ENCODE measurements at regions not wholly inside any gene's neighbourhood (a gene's known extent, or its start where the extent isn't known, plus 50 kb on each side); places are given as distances from the start of the nearest gene placed in this dataset.

- DNase-seq = no peak
- Histone ChIP-seq H3K27me3 (no peaks in the 10 kb centered on the region), H3K4me1 (no peaks in the 10 kb centered on the region), H3K36me3 (no peaks in the 10 kb centered on the region), H3K9me3 (no peaks in the 10 kb centered on the region), H3K27ac (no peak overlapping the region), H3K4me3 (replicated peaks in 1 of 3) (no peak overlapping the region)
- intact Hi-C loops (cut with DNase I) = no loop called here
- 89% methylated on average over 3 to 4 of the region's 4 CpGs for WGBS, 2 donors
- TF ChIP-seq POLR2A (IDR thresholded peaks at IDR 0.05) = no peak
- TF ChIP-seq CTCF (IDR thresholded peaks at IDR 0.05) = no peak
These were observed 133.7 kb upstream of the EDIL3 start for GRCh38 chr5:84518370-84518769.

GRCh38 chr5:84506625-84507024 is 121.9 kb upstream of the EDIL3 start:
- Histone ChIP-seq H3K4me1 (no peaks in the 10 kb centered on the region), H3K27ac (no peak overlapping the region)

GRCh38 chr5:84494453-84494852 is 109.8 kb upstream of the EDIL3 start:
- no peaks in the 10 kb centered on the region for H3K4me1 ChIP-seq
- no peak overlapping the region for H3K27ac ChIP-seq
- H3K27me3 ChIP-seq = no peaks in the 10 kb centered on the region
- no peak for DNase-seq
- H3K36me3 ChIP-seq = no peaks in the 10 kb centered on the region
- TF ChIP-seq POLR2A (IDR thresholded peaks at IDR 0.05) = no peak
- TF ChIP-seq CTCF (IDR thresholded peaks at IDR 0.05) = no peak
- H3K4me3 ChIP-seq (replicated peaks in 1 of 3) = no peak overlapping the region
- no peaks in the 10 kb centered on the region for H3K9me3 ChIP-seq
- intact Hi-C loops (cut with DNase I) = no loop called here

More at GRCh38 chr5:84506625-84507024, 121.9 kb upstream of the EDIL3 start:
- no peaks in the 10 kb centered on the region for H3K27me3 ChIP-seq
- intact Hi-C loops (cut with DNase I) = no loop called here
- no peaks in the 10 kb centered on the region for H3K9me3 ChIP-seq
- no peaks in the 10 kb centered on the region for H3K36me3 ChIP-seq
- DNase-seq = no peak
- H3K4me3 ChIP-seq (replicated peaks in 1 of 3) = no peak overlapping the region
- no peak for TF ChIP-seq CTCF (IDR thresholded peaks at IDR 0.05)
- no peak for TF ChIP-seq POLR2A (IDR thresholded peaks at IDR 0.05)

GRCh38 chr5:84487963-84488362 is 103.3 kb upstream of the EDIL3 start:
- Histone ChIP-seq H3K4me1 (no peaks in the 10 kb centered on the region), H3K4me3 (replicated peaks in 1 of 3) (no peak overlapping the region), H3K36me3 (no peaks in the 10 kb centered on the region), H3K9me3 (no peaks in the 10 kb centered on the region), H3K27ac (no peak overlapping the region), H3K27me3 (no peaks in the 10 kb centered on the region)
- TF ChIP-seq CTCF (IDR thresholded peaks at IDR 0.05) (no peak), POLR2A (IDR thresholded peaks at IDR 0.05) (no peak)
- intact Hi-C loops (cut with DNase I) = no loop called here
- no peak for DNase-seq

GRCh38 chr5:84480873-84481637 is 96.4 kb upstream of the EDIL3 start:
- intact Hi-C loops (cut with DNase I) = no loop called here
- no peak overlapping the region for H3K4me3 ChIP-seq (replicated peaks in 1 of 3)

More at GRCh38 chr5:84480873-84481637, 96.4 kb upstream of the EDIL3 start:
- no peak for TF ChIP-seq CTCF (IDR thresholded peaks at IDR 0.05)
- TF ChIP-seq POLR2A (IDR thresholded peaks at IDR 0.05) = no peak
- H3K27me3 ChIP-seq = no peaks in the 10 kb centered on the region
- no peak for DNase-seq
- H3K36me3 ChIP-seq = no peaks in the 10 kb centered on the region
- no peaks in the 10 kb centered on the region for H3K9me3 ChIP-seq
- 53 to 54% methylated on average over 5 of the region's 5 CpGs for WGBS, 2 donors
- no peak overlapping the region for H3K27ac ChIP-seq
- no peaks in the 10 kb centered on the region for H3K4me1 ChIP-seq
